SK-N-SH treated with all-trans-retinoic acid at 6 μM for 48 hours (cell line): ENCODE measurements at regions not wholly inside any gene's neighbourhood (a gene's known extent, or its start where the extent isn't known, plus 50 kb on each side); places are given as distances from the start of the nearest gene placed in this dataset.
"Not testable (repeated sequence)": the region's sequence is repeated elsewhere in the genome, so short reads cannot be mapped to it uniquely, and the experiment has no call there.

ENCODE experiments used
- ISL1 ChIP-seq: fragments of 250-450 bp; sonication (Bioruptor Pico); IDR thresholded peaks from 2 replicates; pipeline ENCODE4 v2.1.2; 2022; ENCODE audit warnings: mild to moderate bottlenecking, moderate library complexity
- PPARA ChIP-seq: fragments of 250-450 bp; sonication (Bioruptor Pico); IDR thresholded peaks from 2 replicates; pipeline ENCODE4 v1.5.0; 2020; ENCODE audit warnings: mild to moderate bottlenecking, borderline replicate concordance
- RARB ChIP-seq: fragments of 250-450 bp; sonication (Bioruptor Pico); IDR thresholded peaks from 2 replicates; pipeline ENCODE4 v1.8.0; 2021; ENCODE audit warnings: mild to moderate bottlenecking, moderate library complexity
- TCF4 ChIP-seq: fragments of 250-450 bp; sonication (Bioruptor Pico); IDR thresholded peaks from 2 replicates; pipeline ENCODE4 v1.8.0; 2021; ENCODE audit warnings: mild to moderate bottlenecking, moderate library complexity, borderline replicate concordance
- ZC3H10 ChIP-seq: fragments of 250-450 bp; sonication (Bioruptor Pico); IDR thresholded peaks from 2 replicates; pipeline ENCODE4 v1.5.1; 2021; ENCODE audit warnings: mild to moderate bottlenecking, moderate library complexity
- ZFP30 ChIP-seq: fragments of 450-650 bp; formaldehyde crosslinking; IDR thresholded peaks from 2 replicates; pipeline ENCODE4 v1.5.0; 2022; ENCODE audit warnings: mild to moderate bottlenecking, moderate library complexity
- ZNF565 ChIP-seq: fragments of 450-650 bp; formaldehyde crosslinking; conservative IDR thresholded peaks from 2 replicates; pipeline ENCODE4 v1.5.0; 2020; ENCODE audit warnings: low read depth, mild to moderate bottlenecking, moderate library complexity
- ZNF8 ChIP-seq: fragments of 450-650 bp; formaldehyde crosslinking; IDR thresholded peaks from 2 replicates; pipeline ENCODE4 v1.5.0; 2020; ENCODE audit warnings: mild to moderate bottlenecking, moderate library complexity
- TF ChIP-seq, protein P1 (sequence below): fragments of 250-450 bp; sonication (Bioruptor Pico); IDR thresholded peaks from 2 replicates; pipeline ENCODE4 v1.8.0; 2020; ENCODE audit warnings: mild to moderate bottlenecking, moderate library complexity, borderline replicate concordance

DNA sequence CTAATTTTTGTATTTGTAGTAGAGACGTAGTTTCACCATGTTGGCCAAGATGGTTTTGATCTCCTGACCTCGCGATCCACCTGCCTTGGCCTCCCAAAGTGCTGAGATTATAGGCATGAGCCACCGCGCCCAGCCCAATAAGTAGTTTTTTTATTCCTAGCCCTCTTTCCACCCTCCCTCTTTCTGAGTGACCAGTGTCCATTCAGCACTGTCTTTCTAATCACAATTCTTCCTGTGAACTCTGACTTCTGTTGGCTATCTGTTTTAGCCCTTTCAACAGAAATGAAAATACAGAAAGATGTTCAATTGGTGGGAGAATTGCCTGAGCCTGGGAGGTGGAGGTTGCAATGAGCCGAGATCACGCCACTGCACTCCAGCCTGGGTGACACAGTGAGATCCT, 122.3 kb upstream of the LIFR start:
- not testable (repeated sequence) for TF ChIP-seq ZC3H10 (CRISPR knock-in tag); ISL1 (CRISPR knock-in tag); ZFP30; PPARA (CRISPR knock-in tag); ZNF565 (CRISPR knock-in tag); TCF4; ZNF8 (CRISPR knock-in tag); RARB (CRISPR knock-in tag)
- TF ChIP-seq, protein P1, sequence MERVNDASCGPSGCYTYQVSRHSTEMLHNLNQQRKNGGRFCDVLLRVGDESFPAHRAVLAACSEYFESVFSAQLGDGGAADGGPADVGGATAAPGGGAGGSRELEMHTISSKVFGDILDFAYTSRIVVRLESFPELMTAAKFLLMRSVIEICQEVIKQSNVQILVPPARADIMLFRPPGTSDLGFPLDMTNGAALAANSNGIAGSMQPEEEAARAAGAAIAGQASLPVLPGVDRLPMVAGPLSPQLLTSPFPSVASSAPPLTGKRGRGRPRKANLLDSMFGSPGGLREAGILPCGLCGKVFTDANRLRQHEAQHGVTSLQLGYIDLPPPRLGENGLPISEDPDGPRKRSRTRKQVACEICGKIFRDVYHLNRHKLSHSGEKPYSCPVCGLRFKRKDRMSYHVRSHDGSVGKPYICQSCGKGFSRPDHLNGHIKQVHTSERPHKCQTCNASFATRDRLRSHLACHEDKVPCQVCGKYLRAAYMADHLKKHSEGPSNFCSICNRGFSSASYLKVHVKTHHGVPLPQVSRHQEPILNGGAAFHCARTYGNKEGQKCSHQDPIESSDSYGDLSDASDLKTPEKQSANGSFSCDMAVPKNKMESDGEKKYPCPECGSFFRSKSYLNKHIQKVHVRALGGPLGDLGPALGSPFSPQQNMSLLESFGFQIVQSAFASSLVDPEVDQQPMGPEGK (CRISPR knock-in tag) = not testable (repeated sequence)
